Thoracic aorta (tissue), 2 donors: ENCODE measurements at regions not wholly inside any gene's neighbourhood (a gene's known extent, or its start where the extent isn't known, plus 50 kb on each side); places are given as distances from the start of the nearest gene placed in this dataset.

ENCODE experiments used
- ATAC-seq: fragments of 150-250 bp; one replicate; pipeline ENCODE4 v1.8.0; 2017; ENCODE audit warnings: low read depth; ENCODE audit not compliant: insufficient number of reproducible peaks, low FRiP score
- DNase-seq: peaks from one replicate; pipeline ENCODE4 v3.0.0-alpha.2; 2020; ENCODE audit warnings: low spot score
- H3K27ac ChIP-seq, 2 donors: fragments of 200-600 bp; sonication (generic); 1 replicate in 1 of 2; 2 replicates in 1 of 2; pipeline ENCODE4 v1.5.1; 2016; ENCODE audit warnings: mild to moderate bottlenecking in 2 of 2, moderate library complexity in 2 of 2
- H3K27me3 ChIP-seq: fragments of 200-600 bp; sonication (generic); replicated peaks from 2 replicates; pipeline ENCODE4 v1.6.0; 2016; ENCODE audit warnings: mild to moderate bottlenecking; ENCODE audit not compliant: insufficient read depth
- H3K36me3 ChIP-seq: fragments of 200-600 bp; sonication (generic); one replicate; pipeline ENCODE4 v1.5.1; 2016
- H3K4me1 ChIP-seq, 2 donors: fragments of 200-600 bp; sonication (generic); 1 replicate in 1 of 2; 2 replicates in 1 of 2; pipeline versions ENCODE4 v1.5.1 to v1.6.0; 2016; ENCODE audit warnings: low read depth in 2 of 2, mild to moderate bottlenecking in 1 of 2; ENCODE audit not compliant: control insufficient read depth in 1 of 2
- H3K4me3 ChIP-seq: fragments of 200-600 bp; sonication (generic); 2 replicates; pipeline ENCODE4 v1.5.1; 2016; ENCODE audit warnings: mild to moderate bottlenecking
- H3K9me3 ChIP-seq: fragments of 200-600 bp; sonication (generic); 2 replicates; pipeline ENCODE4 v1.5.1; 2016
- TF ChIP-seq, protein P1 (sequence below): fragments of 200-600 bp; sonication (generic); IDR thresholded peaks from one replicate; pipeline ENCODE4 v1.5.1; 2019; ENCODE audit warnings: antibody characterized with exemption

DNA sequence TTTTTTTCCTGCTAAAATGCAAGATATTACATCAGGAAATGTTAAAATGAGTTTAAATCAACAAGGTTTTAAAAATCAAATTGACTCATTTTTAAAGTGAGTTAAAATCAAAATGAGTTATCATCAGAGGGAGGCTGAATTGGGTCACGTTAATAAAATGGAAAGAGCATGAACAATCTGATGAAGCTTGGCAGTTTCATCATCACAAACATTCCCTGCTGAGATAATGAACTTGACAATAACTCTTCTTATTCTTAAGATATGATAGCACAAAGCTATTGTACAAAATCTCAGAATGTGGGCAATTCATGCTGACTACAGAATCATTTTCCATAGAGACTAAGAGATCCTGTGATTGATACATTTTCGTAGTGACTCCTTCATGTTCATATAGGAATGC lies 1086.7 kb downstream of the STIM2 start:
- H3K4me3 ChIP-seq: no peak overlapping the region
- H3K27me3 ChIP-seq: no peaks in the 10 kb centered on the region
- DNase-seq: no peak
- H3K4me1 ChIP-seq: no peaks in the 10 kb centered on the region
- no peaks in the 10 kb centered on the region for H3K36me3 ChIP-seq
- ATAC-seq: no peak
- no peaks in the 10 kb centered on the region for H3K9me3 ChIP-seq
- TF ChIP-seq, protein P1, sequence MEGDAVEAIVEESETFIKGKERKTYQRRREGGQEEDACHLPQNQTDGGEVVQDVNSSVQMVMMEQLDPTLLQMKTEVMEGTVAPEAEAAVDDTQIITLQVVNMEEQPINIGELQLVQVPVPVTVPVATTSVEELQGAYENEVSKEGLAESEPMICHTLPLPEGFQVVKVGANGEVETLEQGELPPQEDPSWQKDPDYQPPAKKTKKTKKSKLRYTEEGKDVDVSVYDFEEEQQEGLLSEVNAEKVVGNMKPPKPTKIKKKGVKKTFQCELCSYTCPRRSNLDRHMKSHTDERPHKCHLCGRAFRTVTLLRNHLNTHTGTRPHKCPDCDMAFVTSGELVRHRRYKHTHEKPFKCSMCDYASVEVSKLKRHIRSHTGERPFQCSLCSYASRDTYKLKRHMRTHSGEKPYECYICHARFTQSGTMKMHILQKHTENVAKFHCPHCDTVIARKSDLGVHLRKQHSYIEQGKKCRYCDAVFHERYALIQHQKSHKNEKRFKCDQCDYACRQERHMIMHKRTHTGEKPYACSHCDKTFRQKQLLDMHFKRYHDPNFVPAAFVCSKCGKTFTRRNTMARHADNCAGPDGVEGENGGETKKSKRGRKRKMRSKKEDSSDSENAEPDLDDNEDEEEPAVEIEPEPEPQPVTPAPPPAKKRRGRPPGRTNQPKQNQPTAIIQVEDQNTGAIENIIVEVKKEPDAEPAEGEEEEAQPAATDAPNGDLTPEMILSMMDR: no peak
- no peak overlapping the region for H3K27ac ChIP-seq

DNA sequence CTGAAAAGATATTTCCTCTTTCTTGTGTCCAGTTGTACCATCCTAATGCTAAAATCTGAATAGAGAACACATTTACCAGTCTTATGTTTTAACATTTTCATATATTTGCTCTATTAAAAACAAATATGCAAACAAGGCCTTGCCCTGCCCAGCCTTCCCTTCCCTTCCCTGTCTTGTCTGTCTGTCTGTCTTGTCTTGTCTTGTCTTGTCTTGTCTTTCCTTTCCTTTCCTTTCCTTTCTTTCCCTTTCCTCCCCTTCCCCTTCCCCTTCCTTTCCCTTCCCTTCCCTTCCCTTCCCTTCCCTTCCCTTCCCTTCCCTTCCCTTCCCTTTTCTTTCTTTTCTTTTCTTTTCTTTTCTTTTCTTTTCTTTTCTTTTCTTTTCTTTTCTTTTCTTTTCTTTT lies 1103.5 kb downstream of the STIM2 start:
- H3K27me3 ChIP-seq: no peaks in the 10 kb centered on the region
- no peak overlapping the region for H3K4me3 ChIP-seq
- TF ChIP-seq, protein P1: no peak

DNA sequence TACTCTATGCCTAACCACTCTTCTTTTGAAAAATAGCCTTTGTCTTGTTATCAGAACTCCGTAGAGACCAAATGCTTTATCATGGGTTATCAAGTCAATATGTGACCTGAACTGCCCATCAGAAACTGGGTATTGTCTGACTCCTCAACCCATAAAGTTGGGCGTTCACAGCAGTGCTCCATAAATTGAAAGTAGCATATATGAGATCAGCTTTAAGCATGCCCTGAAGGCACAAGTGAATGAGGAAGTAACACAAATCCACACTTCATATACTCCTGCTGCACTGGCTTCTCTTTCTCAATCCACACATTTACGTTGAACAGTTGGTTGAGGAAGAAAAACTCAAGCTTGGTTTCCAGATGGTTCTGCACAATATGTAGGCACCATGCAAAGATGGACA lies 1106.0 kb downstream of the STIM2 start:
- Histone ChIP-seq H3K4me3 (no peak overlapping the region), H3K4me1 (no peaks in the 10 kb centered on the region), H3K36me3 (no peaks in the 10 kb centered on the region), H3K27me3 (no peaks in the 10 kb centered on the region), H3K27ac (no peak overlapping the region), H3K9me3 (no peaks in the 10 kb centered on the region)
- ATAC-seq (no peak), DNase-seq (no peak)
- TF ChIP-seq, protein P1: no peak

More for the DNA sequence above, 1103.5 kb downstream of the STIM2 start:
- no peak for ATAC-seq
- Histone ChIP-seq H3K4me1 (no peaks in the 10 kb centered on the region), H3K36me3 (no peaks in the 10 kb centered on the region), H3K9me3 (no peaks in the 10 kb centered on the region), H3K27ac (no peak overlapping the region)
- DNase-seq: no peak

DNA sequence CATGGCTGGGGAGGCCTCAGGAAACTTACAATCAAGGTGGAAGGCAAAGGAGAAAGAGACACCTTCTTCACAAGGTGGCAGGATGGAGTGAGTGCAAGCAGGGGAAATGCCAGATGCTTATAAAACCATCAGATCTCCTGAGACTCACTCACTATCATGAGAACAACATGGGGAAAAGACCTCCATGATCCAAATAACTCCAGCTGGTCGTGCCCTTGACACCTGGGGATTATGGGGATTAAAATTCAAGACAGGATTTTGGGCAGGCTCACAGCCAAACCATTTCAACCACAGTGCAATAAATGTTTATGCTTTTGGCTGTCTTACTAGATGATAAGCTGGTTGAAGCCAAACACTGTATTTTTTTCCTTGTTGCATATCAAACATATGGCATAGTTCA lies 1112.4 kb downstream of the STIM2 start:
- Histone ChIP-seq H3K9me3 (no peaks in the 10 kb centered on the region), H3K4me3 (no peak overlapping the region), H3K4me1 (no peaks in the 10 kb centered on the region), H3K36me3 (no peaks in the 10 kb centered on the region), H3K27ac (no peak overlapping the region), H3K27me3 (no peaks in the 10 kb centered on the region)
- no peak for ATAC-seq
- TF ChIP-seq, protein P1: no peak
- no peak for DNase-seq

DNA sequence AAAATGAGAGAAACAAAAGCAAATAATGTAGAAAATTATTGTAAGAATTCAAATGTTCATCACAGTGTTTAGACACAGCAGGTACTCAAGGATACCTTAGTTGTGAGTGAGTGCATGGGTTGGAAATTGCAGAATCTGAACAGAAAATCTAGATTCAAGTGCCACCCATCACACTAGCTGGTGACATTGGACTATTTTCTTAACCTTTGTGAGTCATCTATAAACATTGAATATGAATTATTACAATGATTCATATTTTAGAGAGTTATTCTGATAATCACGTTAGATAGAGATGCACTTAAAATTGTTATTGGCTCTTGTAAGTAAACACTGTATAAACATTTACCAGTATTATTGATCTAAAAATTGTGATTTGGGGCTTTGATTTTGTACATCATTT lies 1113.1 kb downstream of the STIM2 start:
- no peak for ATAC-seq
- no peak for DNase-seq

More for the DNA sequence above, 1113.1 kb downstream of the STIM2 start:
- TF ChIP-seq, protein P1: no peak
- no peaks in the 10 kb centered on the region for H3K36me3 ChIP-seq
- no peak overlapping the region for H3K4me3 ChIP-seq
- H3K4me1 ChIP-seq: no peaks in the 10 kb centered on the region
- no peaks in the 10 kb centered on the region for H3K27me3 ChIP-seq
- H3K9me3 ChIP-seq: no peaks in the 10 kb centered on the region
- no peak overlapping the region for H3K27ac ChIP-seq
